ENCODE measurements at regions not wholly inside any gene's neighbourhood (a gene's known extent, or its start where the extent isn't known, plus 50 kb on each side); places are given as distances from the start of the nearest gene placed in this dataset.

- TF ChIP-seq CTCF (conservative IDR thresholded peaks at IDR 0.05) (no peak), ZFX (IDR thresholded peaks at IDR 0.05) (no peak)
Measured at GRCh38 chr3:154720921-154721320, 290.9 kb upstream of the GPR149 start.
